Psoas muscle (tissue), 7 donors: ENCODE measurements at regions not wholly inside any gene's neighbourhood (a gene's known extent, or its start where the extent isn't known, plus 50 kb on each side); places are given as distances from the start of the nearest gene placed in this dataset.

Experiments used
- ATAC-seq, 4 donors: fragments of 200-7000 bp; cut with Tn5 transposase; one replicate each; pipeline ENCODE4 v1.9.1; 2020; ENCODE audit warnings: moderate library complexity in 3 of 4, mild to moderate bottlenecking in 2 of 4
- DNase-seq, 2 donors: peaks; one replicate each; pipeline ENCODE4 v3.0.0-alpha.2; 2020
- H3K27ac ChIP-seq: fragments of 200-600 bp; one replicate; pipeline ENCODE4 v1.8.0; 2022
- H3K27me3 ChIP-seq, 3 donors: fragments of 200-600 bp in 1 of 3; one replicate each; pipeline versions ENCODE4 v1.6.1 to v1.8.0; 2013 to 2022; ENCODE audit warnings: low read length in 2 of 3, mild to moderate bottlenecking in 2 of 3, moderate library complexity in 1 of 3; ENCODE audit not compliant: insufficient read depth in 3 of 3
- H3K36me3 ChIP-seq, 2 donors: fragments of 200-600 bp in 1 of 2; one replicate each; pipeline versions ENCODE4 v1.6.1 to v1.8.0; 2013 to 2022; ENCODE audit warnings: low read depth in 1 of 2, mild to moderate bottlenecking in 1 of 2, moderate library complexity in 1 of 2; ENCODE audit not compliant: insufficient read depth in 1 of 2
- H3K4me1 ChIP-seq: fragments of 200-600 bp; one replicate; pipeline ENCODE4 v1.8.0; 2022
- H3K4me3 ChIP-seq: fragments of 200-600 bp; one replicate; pipeline ENCODE4 v1.8.0; 2022; ENCODE audit warnings: mild to moderate bottlenecking
- H3K9me3 ChIP-seq: fragments of 200-600 bp; one replicate; pipeline ENCODE4 v1.8.0; 2022
- WGBS, 3 donors: extraction: QIAGEN DNeasy Blood & Tissue Kit; methylation state at CpG; one replicate each; pipeline versions ENCODE4 v1.1.6 to v1.1.7; 2013; 5-methylcytosine and 5-hydroxymethylcytosine counted together
- intact Hi-C, 2 donors: fragments of 100-400 bp; cut with DNase I; formaldehyde crosslinking; loops; one replicate each; pipeline versions ENCODE4 v1.11.0 to v1.14.2; 2022
- TF ChIP-seq, protein P1 (sequence below): fragments of 200-600 bp; IDR thresholded peaks from one replicate; pipeline ENCODE4 v1.8.0; 2022; ENCODE audit warnings: antibody characterized with exemption
- donor health status: healthy with polysubstance abuse.
- donor health status: DM: no; HTN: no; CAD: no; lungs with moderate emphysema.
- donor health status: Bipolar disorder and iron deficiency.
- donor health status: healthy.
- donor health status: DM: yes; HTN: yes; CAD: no.
- donor health status: DM: no; HTN: no; CAD: no.
- donor health status: DM: yes; HTN: yes; CAD: no.

GRCh38 chr16:77539421-77540034, 104.7 kb upstream of the ADAMTS18 start:
- ATAC-seq, result no peak

DNA sequence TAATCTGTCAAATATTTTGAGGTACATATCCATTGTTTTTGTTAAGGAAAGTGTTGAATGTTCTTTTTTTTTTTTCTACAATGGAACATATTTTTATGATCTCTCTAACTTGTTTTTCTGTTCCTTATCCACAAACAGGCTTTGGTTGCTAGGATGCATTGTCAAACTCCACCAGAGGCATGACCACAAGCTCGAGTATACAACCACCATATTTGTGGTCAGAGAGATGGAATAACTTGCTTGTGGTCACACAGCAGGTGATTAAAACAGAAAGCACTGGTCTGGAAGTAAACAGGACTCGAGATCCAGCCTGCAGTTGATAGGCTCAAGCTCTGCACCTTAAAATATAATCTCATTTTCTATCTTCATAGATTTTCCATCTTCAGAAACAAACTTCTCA, 105.8 kb upstream of the ADAMTS18 start:
- TF ChIP-seq, protein P1, sequence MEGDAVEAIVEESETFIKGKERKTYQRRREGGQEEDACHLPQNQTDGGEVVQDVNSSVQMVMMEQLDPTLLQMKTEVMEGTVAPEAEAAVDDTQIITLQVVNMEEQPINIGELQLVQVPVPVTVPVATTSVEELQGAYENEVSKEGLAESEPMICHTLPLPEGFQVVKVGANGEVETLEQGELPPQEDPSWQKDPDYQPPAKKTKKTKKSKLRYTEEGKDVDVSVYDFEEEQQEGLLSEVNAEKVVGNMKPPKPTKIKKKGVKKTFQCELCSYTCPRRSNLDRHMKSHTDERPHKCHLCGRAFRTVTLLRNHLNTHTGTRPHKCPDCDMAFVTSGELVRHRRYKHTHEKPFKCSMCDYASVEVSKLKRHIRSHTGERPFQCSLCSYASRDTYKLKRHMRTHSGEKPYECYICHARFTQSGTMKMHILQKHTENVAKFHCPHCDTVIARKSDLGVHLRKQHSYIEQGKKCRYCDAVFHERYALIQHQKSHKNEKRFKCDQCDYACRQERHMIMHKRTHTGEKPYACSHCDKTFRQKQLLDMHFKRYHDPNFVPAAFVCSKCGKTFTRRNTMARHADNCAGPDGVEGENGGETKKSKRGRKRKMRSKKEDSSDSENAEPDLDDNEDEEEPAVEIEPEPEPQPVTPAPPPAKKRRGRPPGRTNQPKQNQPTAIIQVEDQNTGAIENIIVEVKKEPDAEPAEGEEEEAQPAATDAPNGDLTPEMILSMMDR, result no peak
- ATAC-seq (no peak), DNase-seq (no peak)
- Histone ChIP-seq H3K9me3 (no peaks in the 10 kb centered on the region), H3K36me3 (no peaks in the 10 kb centered on the region), H3K27ac (no peak overlapping the region), H3K4me3 (no peak overlapping the region), H3K4me1 (no peaks in the 10 kb centered on the region), H3K27me3 (no peaks in the 10 kb centered on the region)
- intact Hi-C loops, result no loop called here
- WGBS, 3 donors, result 28 to 40% (median 31%) methylated on average over 2 of the region's 2 CpGs

More at GRCh38 chr16:77539421-77540034, 104.7 kb upstream of the ADAMTS18 start:
- no peak overlapping the region for H3K27ac ChIP-seq
- no peaks in the 10 kb centered on the region for H3K27me3 ChIP-seq
- H3K4me3 ChIP-seq, result no peak overlapping the region
- no peaks in the 10 kb centered on the region for H3K36me3 ChIP-seq
- no peak for DNase-seq
- no peaks in the 10 kb centered on the region for H3K9me3 ChIP-seq
- no peaks in the 10 kb centered on the region for H3K4me1 ChIP-seq
- WGBS, 3 donors, result 46 to 58% (median 55%) methylated on average over 3 of the region's 3 CpGs
- TF ChIP-seq, protein P1, result no peak
- intact Hi-C loops, result no loop called here

DNA sequence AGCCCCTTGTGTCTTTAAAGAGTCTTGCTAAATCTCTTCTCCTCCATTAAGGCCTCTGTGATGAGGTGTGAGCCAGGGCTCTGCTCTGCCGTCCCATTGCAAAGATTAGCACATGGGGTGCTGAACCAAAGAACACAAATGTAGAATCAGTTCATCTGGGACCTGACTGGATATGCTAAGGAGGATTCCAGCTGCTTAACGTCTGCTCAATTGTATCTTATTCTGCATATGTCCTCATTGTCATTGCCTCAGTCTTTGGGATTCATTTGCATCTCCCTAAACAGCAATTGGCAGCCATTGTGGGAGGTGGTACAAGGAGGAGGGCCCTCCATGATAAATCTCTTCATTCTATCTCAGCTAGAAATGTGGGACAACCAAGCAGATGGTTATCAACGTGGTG, 106.3 kb upstream of the ADAMTS18 start:
- Histone ChIP-seq H3K27me3 (no peaks in the 10 kb centered on the region), H3K36me3 (no peaks in the 10 kb centered on the region), H3K4me1 (no peaks in the 10 kb centered on the region), H3K9me3 (no peaks in the 10 kb centered on the region), H3K27ac (no peak overlapping the region), H3K4me3 (no peak overlapping the region)
- intact Hi-C loops, result no loop called here
- ATAC-seq, result no peak
- WGBS, 3 donors, result 43 to 51% (median 51%) methylated on average over 3 of the region's 3 CpGs
- TF ChIP-seq, protein P1, result no peak
- DNase-seq, result no peak

GRCh38 chr16:77548151-77548550, 113.3 kb upstream of the ADAMTS18 start:
- Histone ChIP-seq H3K4me3 (no peak overlapping the region), H3K4me1 (no peaks in the 10 kb centered on the region), H3K9me3 (no peaks in the 10 kb centered on the region), H3K36me3 (no peaks in the 10 kb centered on the region), H3K27ac (no peak overlapping the region), H3K27me3 (no peaks in the 10 kb centered on the region)
- WGBS, 3 donors, result 43 to 58% (median 50%) methylated on average over 4 of the region's 4 CpGs
- DNase-seq, result no peak
- ATAC-seq, result no peak
- TF ChIP-seq, protein P1, result no peak
- intact Hi-C loops, result no loop called here

- Histone ChIP-seq H3K4me3 (no peak overlapping the region), H3K36me3 (no peaks in the 10 kb centered on the region), H3K4me1 (no peaks in the 10 kb centered on the region), H3K27me3 (no peaks in the 10 kb centered on the region), H3K9me3 (no peaks in the 10 kb centered on the region), H3K27ac (no peak overlapping the region)
- 71 to 81% (median 76%) methylated on average over 2 of the region's 2 CpGs for WGBS, 3 donors
- intact Hi-C loops, result no loop called here
- TF ChIP-seq, protein P1, result no peak
- DNase-seq, result no peak
- ATAC-seq, result no peak
Observed at GRCh38 chr16:77548766-77549165, 113.9 kb upstream of the ADAMTS18 start.
